GM21737 (cell line): ENCODE measurements at regions not wholly inside any gene's neighbourhood (a gene's known extent, or its start where the extent isn't known, plus 50 kb on each side); places are given as distances from the start of the nearest gene placed in this dataset.
"Not testable (repeated sequence)": the region's sequence is repeated elsewhere in the genome, so short reads cannot be mapped to it uniquely, and the experiment has no call there.

Experiments used
- ATAC-seq: cut with Tn5 transposase; IDR thresholded peaks from one replicate; pipeline ENCODE4 v1.9.1; 2021; ENCODE audit warnings: mild to moderate bottlenecking, moderate library complexity; ENCODE audit not compliant: unreplicated experiment

DNA sequence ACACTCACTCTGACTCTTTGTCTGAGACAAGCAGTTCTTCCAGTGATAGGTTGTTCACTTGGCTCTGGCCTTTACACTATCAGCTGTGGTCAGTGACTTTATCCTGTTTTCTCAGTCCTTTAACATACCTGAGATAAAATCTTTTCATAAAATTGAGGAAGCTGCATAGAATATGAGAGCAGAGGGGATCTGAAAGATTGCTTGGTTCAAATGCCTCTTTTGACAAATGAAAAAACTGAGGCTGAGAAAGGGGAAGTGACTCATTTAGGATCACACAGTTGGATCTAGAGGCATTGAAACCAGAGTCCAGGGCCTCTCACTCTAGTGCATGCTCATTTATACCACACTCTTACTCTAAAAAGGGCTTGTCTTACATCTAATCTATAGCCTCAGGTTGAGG, 277.0 kb upstream of the TBX18 start:
- ATAC-seq: no peak

DNA sequence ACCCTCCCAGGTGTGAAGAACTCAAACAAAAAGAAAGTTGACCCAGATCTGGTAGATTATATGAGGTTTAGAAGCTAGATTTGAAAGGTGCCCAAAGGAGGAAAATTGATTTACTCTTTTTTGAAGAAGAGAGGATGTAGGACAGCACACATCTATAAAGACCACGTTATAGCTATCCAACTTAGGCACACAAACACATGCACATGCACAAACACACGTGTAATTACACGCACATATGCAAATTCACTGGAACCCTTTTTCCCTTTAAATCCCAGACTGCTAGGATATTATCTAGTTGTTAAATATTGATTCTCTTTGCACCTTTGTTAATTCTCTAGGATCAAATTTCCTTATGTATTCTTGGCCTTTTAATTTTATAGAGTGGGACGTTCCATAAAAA, 272.8 kb upstream of the TBX18 start:
- no peak for ATAC-seq

DNA sequence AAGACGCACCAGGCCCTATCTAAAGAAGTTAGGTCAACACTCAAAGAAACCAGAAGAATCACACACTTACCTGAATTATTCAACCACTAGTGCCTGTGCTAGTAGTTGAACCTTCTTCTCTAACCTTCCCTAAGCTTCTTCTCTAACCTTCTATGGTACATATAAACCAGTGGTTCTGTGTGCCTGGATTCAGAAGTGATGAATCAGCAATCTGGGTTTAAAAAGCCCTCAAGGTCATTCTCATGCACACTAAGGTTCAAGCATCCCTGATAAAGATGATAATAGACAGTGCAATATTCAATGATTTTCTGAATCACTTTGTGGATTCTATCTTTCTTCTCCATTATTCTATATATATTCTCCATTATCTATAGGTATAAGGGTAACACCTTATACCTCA, 271.4 kb upstream of the TBX18 start:
- ATAC-seq: no peak

DNA sequence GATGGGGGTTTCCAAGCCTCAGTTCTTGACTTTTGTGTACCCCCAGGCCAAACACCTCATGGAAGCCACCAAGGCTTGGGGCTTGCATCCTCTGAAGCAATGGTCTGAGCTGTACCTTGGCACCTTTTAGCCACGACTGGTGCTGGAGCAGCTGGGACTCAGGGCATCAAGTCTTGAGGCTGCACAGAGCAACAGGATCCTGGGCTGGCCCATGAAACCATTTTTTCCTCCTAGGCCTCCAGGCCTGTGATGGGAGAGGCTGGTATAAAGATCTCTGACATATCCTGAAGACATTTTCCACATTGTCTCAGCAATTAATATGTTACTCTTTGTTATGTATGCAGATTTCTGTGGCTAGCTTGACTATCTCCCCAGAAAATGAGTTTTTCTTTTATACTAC, 269.1 kb upstream of the TBX18 start:
- ATAC-seq: no peak

DNA sequence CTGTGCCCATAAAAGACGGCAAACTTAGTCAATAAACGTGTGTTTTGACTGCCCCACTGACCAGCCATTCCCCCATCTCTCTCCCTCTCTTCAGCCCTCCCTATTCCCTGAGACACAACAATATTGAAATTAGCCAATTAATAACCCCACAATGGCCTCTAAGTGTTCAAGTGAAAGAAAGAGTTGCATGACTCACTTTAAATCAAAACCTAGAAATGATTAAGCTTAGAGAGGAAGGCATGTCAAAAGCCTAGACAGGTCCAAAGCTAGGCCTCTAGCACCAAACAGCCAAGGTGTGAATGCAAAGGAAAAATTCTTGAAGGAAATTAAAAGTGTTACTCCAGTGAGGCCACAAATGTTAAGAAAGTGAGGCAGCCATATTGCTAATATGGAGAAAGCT, 261.6 kb upstream of the TBX18 start:
- ATAC-seq: no peak

DNA sequence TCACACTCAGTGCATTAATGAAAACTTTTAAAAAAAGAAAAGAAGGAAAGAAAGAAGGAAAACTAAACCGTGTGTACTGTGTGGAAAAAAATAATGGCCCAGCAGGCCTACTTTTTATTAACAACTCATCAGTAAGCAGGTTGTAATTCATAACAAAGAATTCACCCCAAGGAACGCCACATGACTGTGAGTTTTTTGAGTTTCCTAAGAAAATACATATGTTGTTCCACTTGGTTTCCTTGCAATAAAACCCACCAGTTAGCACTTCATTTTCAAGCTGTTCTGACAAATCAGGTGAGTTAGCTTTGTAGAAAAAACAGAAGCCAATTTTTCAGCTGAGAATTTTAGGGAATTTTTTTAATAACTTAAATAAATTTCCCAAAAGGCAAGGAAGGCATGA, 259.3 kb upstream of the TBX18 start:
- ATAC-seq: no peak

DNA sequence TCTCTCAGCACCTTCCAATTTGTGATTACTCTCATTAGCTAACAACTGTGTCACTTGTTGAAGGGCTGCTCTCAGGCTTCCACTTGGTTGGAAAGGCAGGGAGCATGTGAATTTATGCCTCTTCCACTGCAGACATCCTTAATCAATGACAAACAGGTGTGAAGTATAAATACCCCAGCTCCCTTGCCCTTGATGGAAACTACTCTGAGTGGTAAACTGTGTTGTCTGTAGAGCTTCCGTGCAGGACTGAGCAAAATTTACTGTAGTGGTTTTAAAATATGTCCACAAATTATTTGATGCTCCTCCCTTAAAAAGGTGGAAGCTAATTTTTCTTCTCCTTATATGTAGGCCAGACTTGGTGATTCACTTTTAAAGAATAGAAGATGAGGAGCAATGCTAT, 253.0 kb upstream of the TBX18 start:
- no peak for ATAC-seq

DNA sequence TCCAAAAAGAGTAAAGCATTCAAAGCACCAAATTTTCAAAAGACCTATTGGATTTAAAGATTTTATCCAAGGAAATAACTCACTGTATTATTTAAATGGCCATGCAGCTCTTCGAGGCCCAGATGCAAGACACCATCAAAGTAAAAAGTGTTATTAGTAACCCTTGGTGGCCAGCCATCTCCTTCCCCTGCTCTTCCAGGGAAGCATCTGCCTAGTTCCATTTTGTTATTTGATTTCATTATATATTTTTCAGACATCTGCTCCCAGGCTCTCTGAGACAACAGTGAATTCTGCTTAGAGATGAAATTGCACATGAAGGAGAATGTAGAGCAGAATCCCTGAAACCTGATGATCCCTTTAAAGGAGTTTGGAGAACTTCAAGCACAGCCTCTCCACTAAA, 252.3 kb upstream of the TBX18 start:
- ATAC-seq: no peak

DNA sequence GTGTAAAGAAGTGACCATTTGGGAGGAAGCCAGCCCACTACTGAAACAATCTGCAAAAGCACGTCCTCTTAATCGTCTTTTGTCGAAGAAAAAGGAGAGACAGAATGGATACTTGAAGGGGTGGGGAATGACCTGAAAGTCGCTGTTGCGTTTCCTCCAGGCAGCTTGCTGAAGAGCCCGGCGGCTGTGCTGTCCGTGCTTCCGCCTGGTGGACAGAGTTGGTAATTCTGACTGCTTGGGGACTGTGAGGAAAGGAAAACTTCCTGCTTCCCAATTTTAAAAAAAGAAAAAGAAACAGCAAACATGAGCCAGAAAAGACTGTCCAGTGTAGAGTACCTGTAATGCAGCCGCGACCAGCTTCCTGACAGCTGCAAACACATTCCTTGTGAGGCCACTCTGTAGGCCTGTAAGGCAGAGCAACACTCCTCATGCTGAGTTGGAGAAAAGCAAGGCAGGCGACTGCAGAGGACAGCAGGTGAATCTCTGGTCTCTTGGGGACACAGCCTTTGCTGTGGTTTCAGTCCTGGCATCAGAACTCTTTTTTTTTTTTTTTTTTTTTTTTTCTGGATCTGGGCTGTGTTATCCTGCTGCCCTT, 251.1 kb upstream of the TBX18 start:
- no peak for ATAC-seq

DNA sequence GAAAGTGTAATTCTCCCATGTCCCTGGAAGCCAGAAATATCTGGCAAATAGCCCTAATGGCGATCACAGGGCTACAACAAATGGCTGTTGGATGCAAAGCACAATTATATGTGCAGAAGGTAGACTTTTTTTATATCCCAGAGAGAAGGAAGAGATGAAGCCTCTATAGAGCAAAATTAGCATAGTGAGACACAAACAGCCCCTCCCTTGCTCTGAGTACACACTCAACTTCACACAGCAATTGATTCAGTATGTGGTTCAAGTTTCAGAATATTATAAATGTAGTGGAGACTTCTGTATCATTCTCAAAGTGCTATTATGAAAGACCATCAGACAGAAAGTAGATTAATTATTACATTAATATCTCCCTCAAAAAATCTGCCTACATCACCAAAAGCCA, 246.5 kb upstream of the TBX18 start:
- no peak for ATAC-seq

DNA sequence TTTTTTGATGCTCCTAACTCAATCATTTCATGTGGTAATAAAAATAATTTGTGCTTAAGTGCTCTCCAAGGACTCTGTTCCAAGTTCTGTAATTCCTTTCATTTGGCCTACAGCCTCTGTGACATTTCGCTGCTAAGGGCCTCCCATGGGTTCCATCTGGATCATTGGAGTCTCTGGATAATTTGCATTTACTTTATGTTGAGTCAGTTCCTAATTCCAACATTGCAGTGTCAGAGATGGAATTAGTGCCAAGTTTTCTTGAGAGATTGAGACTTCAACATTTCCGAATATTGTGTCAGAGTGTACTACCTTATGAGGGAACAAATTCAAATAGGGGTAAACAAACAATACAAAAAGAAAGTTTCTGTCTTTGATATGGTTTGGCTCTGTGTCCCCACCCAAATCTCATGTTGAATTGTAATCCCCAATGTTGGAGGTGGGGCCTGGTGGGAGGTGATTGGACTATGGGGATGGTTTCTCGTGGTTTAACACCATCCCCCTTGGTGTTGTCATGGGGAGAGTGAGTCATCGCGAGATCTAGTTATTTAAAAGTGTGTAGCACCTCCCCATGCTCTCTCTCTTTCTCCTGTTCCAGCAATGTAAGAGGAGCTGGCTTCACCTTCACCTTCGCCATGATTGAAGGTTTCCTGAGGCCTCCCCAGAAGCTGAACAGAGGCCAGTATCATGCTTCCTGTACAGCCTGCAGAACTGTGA, 244.1 kb upstream of the TBX18 start:
- ATAC-seq: no peak

DNA sequence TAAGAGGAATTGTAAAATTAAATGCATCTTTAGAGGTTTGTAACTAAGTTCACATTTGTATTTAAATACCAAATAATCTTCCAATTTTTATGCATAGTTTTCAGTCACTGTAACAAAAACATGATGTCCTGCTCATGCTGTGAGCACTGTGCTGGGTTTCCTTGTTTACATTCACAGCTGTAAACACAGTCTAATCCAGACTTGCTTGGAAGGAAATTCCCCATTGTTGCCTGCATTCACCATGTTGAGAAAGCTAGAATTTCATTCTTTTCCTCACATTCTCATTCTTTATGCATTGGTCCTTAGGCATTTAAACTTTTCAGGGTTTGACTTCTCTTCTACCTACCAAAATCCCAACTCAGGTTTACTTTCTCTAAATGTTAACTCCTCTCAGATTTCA, 242.0 kb upstream of the TBX18 start:
- ATAC-seq: no peak

DNA sequence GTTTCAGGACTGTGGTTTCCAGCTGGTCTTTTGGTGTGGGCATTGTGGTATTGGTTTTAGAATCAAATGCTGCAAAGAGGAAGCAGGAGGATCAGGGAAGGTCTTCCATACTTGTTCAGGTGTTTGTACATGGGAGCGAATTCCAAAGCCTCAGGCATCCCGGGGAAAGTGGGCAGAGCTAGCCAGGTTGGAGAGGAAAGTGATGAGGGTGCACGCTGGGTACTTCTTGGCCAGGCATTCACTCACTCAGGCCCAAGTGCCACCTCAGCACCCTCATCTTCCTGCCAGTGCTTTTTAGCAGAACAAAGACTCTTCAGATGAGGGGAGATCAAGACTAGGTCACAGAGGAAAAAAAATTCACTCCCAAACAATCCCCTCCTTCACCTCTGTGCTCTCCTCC, 241.1 kb upstream of the TBX18 start:
- no peak for ATAC-seq

DNA sequence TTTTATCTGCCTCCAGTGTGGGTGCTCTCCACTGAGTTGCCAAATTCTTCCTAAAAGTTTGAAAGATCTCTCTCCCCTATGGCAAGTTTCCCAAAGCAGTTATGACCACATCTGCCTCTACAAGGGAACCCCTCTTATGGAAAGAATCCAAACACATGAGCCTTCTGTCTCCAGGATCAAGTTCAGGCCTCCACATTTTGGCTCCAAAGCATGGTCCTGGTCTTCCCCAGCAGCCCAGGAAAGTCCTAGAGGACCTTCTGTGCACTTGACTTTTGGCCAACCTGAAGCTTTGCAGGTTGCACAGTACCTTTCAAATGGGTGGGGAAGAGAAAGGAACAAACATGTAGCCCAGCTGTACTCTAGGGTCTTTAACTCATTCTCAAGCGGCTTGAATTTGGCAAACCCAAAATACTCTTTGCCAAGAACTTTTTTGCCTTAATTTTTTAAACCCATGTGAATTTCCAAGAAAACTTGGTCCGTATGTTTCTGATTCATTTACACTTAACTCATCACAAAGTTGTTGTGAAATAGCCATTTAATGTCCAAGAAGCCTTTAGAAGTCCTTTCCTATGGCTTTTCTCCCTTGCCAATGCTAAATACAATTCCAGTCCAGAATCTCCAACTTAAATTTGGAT, 240.1 kb upstream of the TBX18 start:
- no peak for ATAC-seq

DNA sequence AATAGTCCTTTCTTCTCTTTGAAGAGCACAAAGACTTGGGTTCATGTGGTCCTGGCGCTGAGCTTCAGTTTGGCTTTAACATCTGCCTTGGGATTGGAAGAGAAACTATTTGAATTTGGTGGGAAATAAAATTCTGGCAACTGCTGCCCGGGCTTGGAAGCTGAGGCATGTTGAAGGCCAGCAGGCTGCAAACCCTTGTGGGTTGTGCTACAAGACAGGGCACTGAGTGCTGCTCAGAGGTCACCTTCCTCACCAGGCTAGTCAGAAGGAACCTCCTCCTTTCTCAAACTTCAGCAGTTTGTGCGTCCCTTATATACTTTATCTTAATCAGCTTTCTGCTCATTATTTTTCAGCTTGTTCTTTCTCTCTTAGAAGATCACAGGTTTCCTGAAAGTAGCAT, 238.4 kb upstream of the TBX18 start:
- no peak for ATAC-seq

DNA sequence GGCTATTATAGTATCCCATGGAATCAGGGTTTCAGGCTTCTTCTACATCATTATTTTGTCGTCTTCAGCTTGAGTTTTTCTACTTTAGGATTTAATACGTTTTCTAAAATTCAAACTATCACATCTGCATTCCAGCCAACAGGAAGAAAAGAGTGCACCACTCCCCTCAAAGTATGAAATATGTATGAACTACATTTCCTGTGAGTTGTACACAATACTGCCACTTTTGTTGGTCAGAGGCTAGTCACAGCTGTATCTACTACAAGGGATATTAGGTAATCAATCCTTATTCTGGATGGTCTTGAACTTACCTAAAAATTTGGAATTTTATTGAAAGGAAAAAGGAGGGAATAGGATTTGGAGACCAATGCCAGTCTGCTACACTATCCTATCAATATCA, 235.6 kb upstream of the TBX18 start:
- no peak for ATAC-seq

DNA sequence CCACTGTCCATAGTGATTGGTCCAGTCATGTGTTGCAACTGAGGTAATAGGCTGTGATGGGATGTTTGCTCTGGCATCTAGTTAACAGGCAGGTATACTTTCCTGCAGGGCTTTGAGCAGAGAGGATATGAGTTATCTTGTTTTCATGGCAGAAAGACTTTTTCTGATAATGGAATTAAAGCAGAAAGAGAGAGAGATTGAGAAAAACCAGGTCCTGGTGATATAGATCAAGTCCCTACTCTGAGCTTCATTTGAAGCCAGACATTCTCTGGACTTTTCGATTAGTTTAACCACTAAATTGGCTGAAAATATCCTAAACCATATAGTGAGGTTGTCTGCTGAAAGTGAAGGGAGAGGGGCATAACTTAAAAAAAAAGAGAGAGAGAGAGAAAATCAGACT, 233.8 kb upstream of the TBX18 start:
- ATAC-seq: no peak

DNA sequence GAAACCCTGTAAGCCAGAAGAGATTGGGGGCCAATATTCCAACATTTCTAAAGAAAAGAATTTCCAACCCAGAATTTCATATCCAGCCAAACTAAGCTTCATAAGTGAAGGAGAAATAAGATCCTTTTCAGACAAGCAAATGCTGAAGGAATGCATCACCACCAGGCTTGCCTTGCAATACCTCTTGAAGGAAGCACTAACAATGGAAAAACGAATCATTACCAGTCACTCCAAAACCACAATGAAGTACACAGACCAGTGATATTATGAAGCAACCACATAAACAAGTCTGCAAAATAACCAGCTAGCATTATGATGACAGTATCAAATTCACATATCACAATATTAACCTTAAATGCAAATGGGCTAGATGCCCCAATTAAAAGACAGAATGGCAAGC, 224.4 kb upstream of the TBX18 start:
- not testable (repeated sequence) for ATAC-seq

DNA sequence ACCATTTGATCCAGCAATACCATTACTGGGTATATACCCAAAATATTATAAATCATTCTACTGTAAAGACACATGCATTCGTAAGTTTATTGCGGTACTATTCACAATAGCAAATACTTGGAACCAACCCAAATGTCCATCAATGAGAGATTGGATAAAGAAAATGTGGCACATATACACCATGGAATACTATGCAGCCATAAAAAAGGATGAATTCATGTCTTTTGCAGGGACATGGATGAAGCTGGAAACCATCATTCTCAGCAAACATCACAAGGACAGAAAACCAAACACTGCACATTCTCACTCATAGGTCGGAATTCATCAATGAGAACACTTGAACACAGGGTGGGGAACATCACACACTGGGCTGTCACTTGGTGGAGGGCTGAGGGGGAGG, 221.1 kb upstream of the TBX18 start:
- ATAC-seq: not testable (repeated sequence)

DNA sequence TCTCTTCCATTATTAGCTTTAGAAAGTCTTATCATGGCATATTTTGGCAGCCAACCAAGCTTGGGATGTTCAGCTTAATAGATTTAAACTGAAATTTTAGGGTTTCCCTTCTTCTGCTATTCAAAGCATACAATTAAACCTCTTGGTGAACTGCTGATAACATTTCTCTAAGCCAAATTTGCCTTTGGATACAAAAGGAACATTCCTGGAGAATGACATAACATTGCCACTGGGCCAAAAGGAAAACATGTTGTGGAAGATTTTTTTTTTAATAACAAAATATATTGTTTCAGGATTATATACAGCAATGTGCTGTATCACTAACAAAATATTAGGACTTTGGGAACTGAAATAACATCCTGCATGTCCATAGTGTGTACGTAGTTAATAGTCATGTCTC, 215.1 kb upstream of the TBX18 start:
- no peak for ATAC-seq

DNA sequence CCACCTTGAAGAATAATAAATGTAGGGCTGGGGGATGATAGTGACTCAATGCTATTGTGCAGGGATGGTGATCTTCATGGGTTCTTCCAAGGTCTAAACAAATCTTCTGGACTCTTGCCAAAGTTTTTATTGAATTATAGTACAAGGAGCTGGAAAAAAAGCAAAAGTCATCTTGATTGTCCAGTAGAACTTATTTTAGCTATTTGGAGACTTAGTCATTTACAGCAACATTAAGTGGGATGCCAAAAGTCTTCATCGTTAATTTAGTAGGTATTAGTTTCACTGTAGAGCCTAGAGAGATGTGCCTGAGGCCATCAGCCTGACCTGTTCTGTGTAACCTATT, 212.9 kb upstream of the TBX18 start:
- ATAC-seq: no peak

DNA sequence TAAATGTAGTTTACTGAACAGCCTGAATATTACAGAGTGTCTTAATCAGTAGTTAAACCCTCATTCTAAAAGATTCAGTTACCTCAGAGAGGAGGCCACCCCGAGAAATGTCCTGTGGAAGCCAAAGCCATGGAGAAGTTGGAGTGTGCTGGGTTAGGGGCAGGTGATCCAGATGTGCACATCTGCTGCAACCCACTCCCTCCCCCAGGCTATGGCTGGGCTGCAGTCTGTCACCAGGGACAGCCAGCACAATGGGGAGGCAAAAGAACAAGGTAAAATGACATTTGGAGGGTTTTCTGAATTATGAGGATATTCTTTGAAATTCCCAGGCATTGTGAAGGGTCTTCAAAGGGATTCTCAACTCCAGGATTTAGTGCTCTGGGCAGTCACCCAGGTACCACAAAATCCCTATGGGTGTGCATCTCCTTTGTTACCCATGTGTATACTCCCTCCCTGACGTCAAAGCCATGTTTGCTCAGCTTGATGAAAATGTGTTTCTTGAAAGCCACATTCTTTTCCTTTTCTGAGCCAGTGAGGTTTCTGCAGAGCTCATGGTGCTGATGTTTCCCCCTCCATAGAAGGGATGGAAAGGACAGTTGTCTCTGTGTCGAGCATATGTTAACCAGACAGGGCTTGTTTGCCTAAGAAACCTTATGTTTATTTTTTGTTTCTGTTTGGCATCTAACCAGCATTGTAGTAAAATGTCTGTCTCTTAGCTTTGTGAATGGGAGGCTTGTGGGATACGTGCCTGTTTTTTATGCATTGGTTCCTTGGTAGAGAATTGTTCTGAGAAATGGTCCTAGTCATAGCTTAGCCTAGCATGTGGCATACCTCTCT, 212.3 kb upstream of the TBX18 start:
- no peak for ATAC-seq
